Calu3 (cell line): ENCODE measurements at regions not wholly inside any gene's neighbourhood (a gene's known extent, or its start where the extent isn't known, plus 50 kb on each side); places are given as distances from the start of the nearest gene placed in this dataset.

Experiments
- BruUV-seq: library from RNA; stranded (reverse); fragments of 400-500 nt; replicated peaks from 2 replicates; lab custom pipeline; 2021; lab: Mats Ljungman, UMichigan
- CTCF ChIA-PET: fragments of 300-600 bp; sonication (Branson Sonifier 250); formaldehyde crosslinking; loops from one replicate; lab custom pipeline; 2022; ENCODE audit warnings: antibody characterized with exemption; lab: Charles Lee
- DNase-seq: peaks from one replicate; pipeline ENCODE4 v3.0.0; 2022
- H3K27ac Mint-ChIP-seq: one replicate; pipeline ENCODE4 v1.8.0; 2022; ENCODE audit warnings: mixed read lengths; ENCODE audit not compliant: unreplicated experiment
- H3K27me3 Mint-ChIP-seq: one replicate; pipeline ENCODE4 v1.8.0; 2022; ENCODE audit warnings: mixed read lengths; ENCODE audit not compliant: unreplicated experiment
- H3K36me3 Mint-ChIP-seq: one replicate; pipeline ENCODE4 v1.8.0; 2022; ENCODE audit warnings: mild to moderate bottlenecking, moderate library complexity, mixed read lengths; ENCODE audit not compliant: insufficient read depth, unreplicated experiment
- H3K4me1 Mint-ChIP-seq: one replicate; pipeline ENCODE4 v1.8.0; 2022; ENCODE audit warnings: mild to moderate bottlenecking, low read depth, mixed read lengths; ENCODE audit not compliant: unreplicated experiment
- H3K4me3 Mint-ChIP-seq: one replicate; pipeline ENCODE4 v1.8.0; 2022; ENCODE audit warnings: mild to moderate bottlenecking, low read depth, moderate library complexity, mixed read lengths; ENCODE audit not compliant: unreplicated experiment
- H3K9me3 Mint-ChIP-seq: one replicate; pipeline ENCODE4 v1.8.0; 2022; ENCODE audit warnings: low read depth, mixed read lengths; ENCODE audit not compliant: unreplicated experiment
- intact Hi-C: fragments of 100-400 bp; cut with micrococcal nuclease; formaldehyde crosslinking; loops from one replicate; pipeline ENCODE4 v1.10.0; 2022; ENCODE audit not compliant: unreplicated experiment
- TF ChIP-seq, protein P1 (sequence below): fragments of 200-600 bp; IDR thresholded peaks from one replicate; pipeline ENCODE4 v1.8.0; 2022; ENCODE audit warnings: antibody characterized with exemption; ENCODE audit not compliant: unreplicated experiment

- Mint-ChIP-seq H3K36me3 (no peaks in the 10 kb centered on the region), H3K4me3 (no peak overlapping the region), H3K9me3 (no peaks in the 10 kb centered on the region), H3K4me1 (peaks cover 7% of the 10 kb centered on the region), H3K27me3 (peaks cover 64% of the 10 kb centered on the region), H3K27ac (no peak overlapping the region)
- intact Hi-C loops = no loop called here
- BruUV-seq = no TSS peak
- TF ChIP-seq, protein P1, sequence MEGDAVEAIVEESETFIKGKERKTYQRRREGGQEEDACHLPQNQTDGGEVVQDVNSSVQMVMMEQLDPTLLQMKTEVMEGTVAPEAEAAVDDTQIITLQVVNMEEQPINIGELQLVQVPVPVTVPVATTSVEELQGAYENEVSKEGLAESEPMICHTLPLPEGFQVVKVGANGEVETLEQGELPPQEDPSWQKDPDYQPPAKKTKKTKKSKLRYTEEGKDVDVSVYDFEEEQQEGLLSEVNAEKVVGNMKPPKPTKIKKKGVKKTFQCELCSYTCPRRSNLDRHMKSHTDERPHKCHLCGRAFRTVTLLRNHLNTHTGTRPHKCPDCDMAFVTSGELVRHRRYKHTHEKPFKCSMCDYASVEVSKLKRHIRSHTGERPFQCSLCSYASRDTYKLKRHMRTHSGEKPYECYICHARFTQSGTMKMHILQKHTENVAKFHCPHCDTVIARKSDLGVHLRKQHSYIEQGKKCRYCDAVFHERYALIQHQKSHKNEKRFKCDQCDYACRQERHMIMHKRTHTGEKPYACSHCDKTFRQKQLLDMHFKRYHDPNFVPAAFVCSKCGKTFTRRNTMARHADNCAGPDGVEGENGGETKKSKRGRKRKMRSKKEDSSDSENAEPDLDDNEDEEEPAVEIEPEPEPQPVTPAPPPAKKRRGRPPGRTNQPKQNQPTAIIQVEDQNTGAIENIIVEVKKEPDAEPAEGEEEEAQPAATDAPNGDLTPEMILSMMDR = no peak
- DNase-seq = no peak
- CTCF ChIA-PET = no interaction called here
Measured at GRCh38 chr5:171617817-171618591, 167.6 kb upstream of the SMIM23 start.

DNA sequence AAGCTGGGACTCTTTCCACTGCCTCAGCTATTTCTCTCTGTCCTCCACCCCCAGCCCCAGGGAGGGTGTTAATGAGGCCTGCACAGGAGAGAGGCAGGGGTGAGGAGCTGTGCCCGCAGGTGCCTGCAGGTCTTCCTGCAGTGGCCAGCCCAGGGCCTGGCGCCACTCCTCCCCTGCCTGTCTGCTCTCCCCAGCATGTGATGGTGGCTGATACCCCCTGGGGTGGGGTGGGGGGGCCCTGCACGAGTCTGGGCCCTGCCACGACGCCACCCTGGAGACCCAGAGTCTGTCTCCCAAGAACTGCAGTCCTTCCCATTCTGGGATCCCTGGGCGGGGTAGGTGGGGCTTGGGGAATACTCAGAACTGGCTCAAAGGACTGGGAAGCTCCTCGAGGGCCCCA, 166.4 kb upstream of the SMIM23 start:
- Mint-ChIP-seq H3K4me3 (no peak overlapping the region), H3K27me3 (peaks cover 59% of the 10 kb centered on the region), H3K27ac (no peak overlapping the region), H3K4me1 (peaks cover 7% of the 10 kb centered on the region), H3K36me3 (no peaks in the 10 kb centered on the region), H3K9me3 (no peaks in the 10 kb centered on the region)
- TF ChIP-seq, protein P1 = no peak
- BruUV-seq = no TSS peak
- DNase-seq = no peak
- CTCF ChIA-PET = interaction anchor here (1.5 kb wide), 1 partner anchor 28 kb away, joined by 3 read pairs; no protein-coding TSS in a partner anchor
- intact Hi-C loops = no loop called here

GRCh38 chr5:171619744-171620143, 165.9 kb upstream of the SMIM23 start:
- DNase-seq = no peak
- TF ChIP-seq, protein P1 = no peak
- H3K4me1 Mint-ChIP-seq = peaks cover 7% of the 10 kb centered on the region
- no peaks in the 10 kb centered on the region for H3K36me3 Mint-ChIP-seq
- intact Hi-C loops = no loop called here
- BruUV-seq = no TSS peak
- no peak overlapping the region for H3K27ac Mint-ChIP-seq
- H3K9me3 Mint-ChIP-seq = no peaks in the 10 kb centered on the region
- peaks cover 56% of the 10 kb centered on the region for H3K27me3 Mint-ChIP-seq
- no peak overlapping the region for H3K4me3 Mint-ChIP-seq
- CTCF ChIA-PET = interaction anchor here (1.5 kb wide), 1 partner anchor 27 kb away, joined by 3 read pairs; no protein-coding TSS in a partner anchor

- TF ChIP-seq, protein P1 = no peak
- intact Hi-C loops = no loop called here
- Mint-ChIP-seq H3K27me3 (peaks cover 73% of the 10 kb centered on the region), H3K9me3 (no peaks in the 10 kb centered on the region), H3K4me1 (no peaks in the 10 kb centered on the region), H3K27ac (no peak overlapping the region), H3K36me3 (no peaks in the 10 kb centered on the region), H3K4me3 (no peak overlapping the region)
- no TSS peak for BruUV-seq
- CTCF ChIA-PET = interaction anchor here (0.6 kb wide), 1 partner anchor 27 kb away, joined by 4 read pairs; no protein-coding TSS in a partner anchor
- no peak for DNase-seq
Measured at GRCh38 chr5:171622010-171622409, 163.6 kb upstream of the SMIM23 start.
